B cell (primary cell): ENCODE measurements at regions not wholly inside any gene's neighbourhood (a gene's known extent, or its start where the extent isn't known, plus 50 kb on each side); places are given as distances from the start of the nearest gene placed in this dataset.

Source experiments
- CTCF ChIP-seq: fragments of 200-600 bp; IDR thresholded peaks from one replicate; pipeline ENCODE4 v1.8.0; 2022; ENCODE audit warnings: antibody characterized with exemption, mild to moderate bottlenecking
- EZH2 ChIP-seq: IDR thresholded peaks from 2 replicates; pipeline ENCODE4 v1.6.1; 2012; ENCODE audit warnings: borderline replicate concordance, low read depth, mild to moderate bottlenecking, moderate library complexity, low read length; ENCODE audit not compliant: insufficient read depth, poor library complexity, severe bottlenecking

GRCh38 chr6:81906709-81907204, 154.3 kb upstream of the TENT5A start:
- TF ChIP-seq CTCF (no peak), EZH2 (no peak)
